Naive B cell (primary cell): ENCODE measurements at regions not wholly inside any gene's neighbourhood (a gene's known extent, or its start where the extent isn't known, plus 50 kb on each side); places are given as distances from the start of the nearest gene placed in this dataset.

ENCODE experiments used
- ATAC-seq, 2 donors: fragments of 150-1000 bp; cut with Tn5 transposase; 2 replicates each; pipeline ENCODE4 v1.10.0; 2021; ENCODE audit warnings: low read depth in 2 of 2, mild to moderate bottlenecking in 2 of 2, moderate library complexity in 2 of 2
- DNase-seq: peaks from one replicate; pipeline ENCODE4 v3.0.0; 2022
- H3K27ac Mint-ChIP-seq, 6 donors: one replicate each; pipeline ENCODE4 v1.8.0; 2020 to 2022; ENCODE audit warnings: mild to moderate bottlenecking in 6 of 6, mixed read lengths in 6 of 6, moderate library complexity in 5 of 6, inconsistent platforms in 2 of 6
- H3K27me3 Mint-ChIP-seq, 3 donors: one replicate each; pipeline ENCODE4 v1.8.0; 2021 to 2022; ENCODE audit warnings: mixed read lengths in 3 of 3, mild to moderate bottlenecking in 1 of 3
- H3K36me3 Mint-ChIP-seq, 2 donors: one replicate each; pipeline ENCODE4 v1.8.0; 2020 to 2022; ENCODE audit warnings: mixed read lengths in 2 of 2, inconsistent platforms in 1 of 2, mild to moderate bottlenecking in 1 of 2
- H3K4me1 Mint-ChIP-seq, 3 donors: one replicate each; pipeline ENCODE4 v1.8.0; 2020 to 2022; ENCODE audit warnings: mixed read lengths in 3 of 3, inconsistent platforms in 1 of 3, mild to moderate bottlenecking in 1 of 3, moderate library complexity in 1 of 3
- H3K4me3 Mint-ChIP-seq, 8 donors: one replicate each; pipeline ENCODE4 v1.8.0; 2020 to 2022; ENCODE audit warnings: mild to moderate bottlenecking in 8 of 8, mixed read lengths in 8 of 8, moderate library complexity in 8 of 8, inconsistent platforms in 2 of 8
- H3K9me3 Mint-ChIP-seq, 7 donors: one replicate each; pipeline ENCODE4 v1.8.0; 2020 to 2022; ENCODE audit warnings: mixed read lengths in 7 of 7, mild to moderate bottlenecking in 5 of 7, inconsistent platforms in 2 of 7, moderate library complexity in 1 of 7

DNA sequence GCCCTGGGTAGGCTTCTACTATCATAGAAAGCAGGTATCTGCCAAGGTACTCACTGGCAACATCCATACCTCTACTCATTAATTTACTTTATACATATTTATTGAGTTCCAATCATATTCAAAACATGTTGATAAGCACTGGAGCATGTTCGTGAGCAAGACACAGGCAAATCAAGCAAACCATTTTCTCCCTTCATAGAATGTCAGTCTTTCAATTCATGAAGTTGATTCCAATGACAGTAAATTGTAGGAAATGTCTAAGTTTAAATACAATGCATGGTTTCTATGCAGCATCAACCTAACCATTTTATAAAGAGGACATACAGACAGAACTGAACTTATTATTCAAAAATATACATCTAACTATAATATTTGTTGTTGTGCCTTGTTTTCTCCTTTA, 978.6 kb downstream of the CDH8 start:
- Mint-ChIP-seq H3K36me3 (no peaks in the 10 kb centered on the region), H3K4me1 (no peaks in the 10 kb centered on the region), H3K27me3 (no peaks in the 10 kb centered on the region), H3K27ac (no peak overlapping the region), H3K4me3 (no peak overlapping the region), H3K9me3 (peaks cover 0 to 10% (median 1%) of the 10 kb centered on the region in 7 donors)
- ATAC-seq (no peak), DNase-seq (no peak)

DNA sequence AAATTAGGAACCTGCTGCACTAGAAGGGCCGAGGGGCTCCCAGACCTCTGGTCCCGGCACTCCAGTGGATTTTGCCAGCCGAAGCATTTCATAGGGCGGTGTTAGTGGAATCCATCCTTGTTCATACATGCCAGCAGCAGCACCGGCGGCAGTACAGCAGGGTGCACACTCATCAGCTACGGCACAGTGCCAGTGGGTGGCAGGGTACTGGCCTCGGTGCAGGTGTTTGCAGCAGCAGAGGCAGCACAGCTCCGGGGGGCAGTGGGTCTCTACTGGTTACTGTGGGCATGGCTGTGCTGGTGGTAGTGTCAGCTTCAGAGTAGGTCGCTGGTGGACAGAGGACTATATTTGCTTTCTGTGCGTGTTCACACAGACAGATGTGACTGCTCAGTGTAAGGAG, 985.7 kb downstream of the CDH8 start:
- no peak overlapping the region for H3K4me3 Mint-ChIP-seq
- H3K36me3 Mint-ChIP-seq = no peaks in the 10 kb centered on the region
- H3K27me3 Mint-ChIP-seq = no peaks in the 10 kb centered on the region
- DNase-seq (no peak), ATAC-seq (no peak)
- H3K27ac Mint-ChIP-seq = no peak overlapping the region
- no peaks in the 10 kb centered on the region for H3K4me1 Mint-ChIP-seq
- H3K9me3 Mint-ChIP-seq = peaks cover 1 to 12% (median 3%) of the 10 kb centered on the region in 7 donors

DNA sequence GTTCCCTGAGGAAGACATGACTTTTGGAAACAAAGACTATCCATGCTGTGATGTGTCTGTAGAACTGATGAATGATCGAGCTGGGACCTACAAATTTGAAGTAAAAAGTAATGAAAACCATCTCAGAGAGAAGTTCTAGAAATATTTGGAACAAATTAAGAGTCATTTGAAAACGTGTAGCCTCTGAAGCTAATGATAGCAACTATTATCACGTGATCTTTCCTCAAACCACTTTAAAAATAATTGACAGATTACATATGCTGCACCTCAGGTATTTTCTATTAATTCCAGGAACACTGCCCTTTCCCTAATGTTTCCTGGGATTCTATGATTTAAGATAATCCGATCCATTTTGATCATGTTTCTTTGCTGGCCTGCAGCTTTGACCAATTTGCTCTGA, 990.3 kb downstream of the CDH8 start:
- Mint-ChIP-seq H3K27ac (no peak overlapping the region), H3K4me1 (no peaks in the 10 kb centered on the region), H3K27me3 (no peaks in the 10 kb centered on the region), H3K36me3 (no peaks in the 10 kb centered on the region), H3K4me3 (no peak overlapping the region), H3K9me3 (peaks cover 0 to 15% (median 3%) of the 10 kb centered on the region in 7 donors)
- DNase-seq (no peak), ATAC-seq (no peak)

DNA sequence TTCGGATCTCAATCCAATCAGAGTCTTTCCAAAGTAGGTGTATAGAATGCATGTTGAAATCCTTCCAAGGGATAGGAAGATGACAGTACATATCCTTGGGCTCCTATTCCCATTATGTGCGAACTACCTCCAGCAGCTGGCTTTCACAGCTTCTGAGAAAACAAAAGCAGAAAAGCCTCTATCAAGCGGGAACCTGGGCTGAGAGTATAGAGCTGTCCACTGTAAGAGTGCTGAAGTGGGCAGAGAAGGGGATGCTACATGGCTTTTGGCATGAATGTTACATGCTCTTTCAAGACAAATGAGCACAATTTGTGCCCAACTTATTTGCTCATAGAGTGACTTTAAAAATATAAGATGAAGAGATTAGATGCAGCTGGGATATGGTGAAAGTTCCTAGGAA, 993.5 kb downstream of the CDH8 start:
- Mint-ChIP-seq H3K4me1 (no peaks in the 10 kb centered on the region), H3K36me3 (no peaks in the 10 kb centered on the region), H3K27ac (no peak overlapping the region), H3K9me3 (peaks cover 0 to 5% (median 1%) of the 10 kb centered on the region in 7 donors), H3K4me3 (no peak overlapping the region), H3K27me3 (no peaks in the 10 kb centered on the region)
- no peak for ATAC-seq
- no peak for DNase-seq

DNA sequence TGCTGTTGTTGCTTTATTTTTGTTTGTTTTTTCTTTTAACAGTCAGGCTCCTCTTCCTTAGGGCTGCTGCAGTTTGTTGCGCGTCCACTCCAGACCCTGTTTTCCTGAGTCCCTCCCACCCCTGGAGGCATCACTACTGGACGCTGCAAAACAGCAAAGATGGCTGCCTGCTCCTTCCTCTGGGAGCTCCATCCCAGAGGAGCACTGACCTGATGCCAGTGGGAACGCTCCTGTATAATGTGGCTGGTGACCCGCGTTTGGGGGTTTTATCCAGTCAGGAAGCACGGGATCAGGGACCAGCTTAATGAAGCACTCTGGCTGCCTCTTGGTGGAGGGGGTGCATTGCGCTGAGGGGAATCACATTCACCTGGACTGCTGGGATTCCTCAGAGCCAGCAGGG, 1005.6 kb downstream of the CDH8 start:
- Mint-ChIP-seq H3K9me3 (peaks cover 0 to 9% (median 4%) of the 10 kb centered on the region in 7 donors), H3K4me1 (no peaks in the 10 kb centered on the region), H3K4me3 (no peak overlapping the region), H3K27ac (no peak overlapping the region), H3K36me3 (no peaks in the 10 kb centered on the region), H3K27me3 (no peaks in the 10 kb centered on the region)
- DNase-seq (no peak), ATAC-seq (no peak)

DNA sequence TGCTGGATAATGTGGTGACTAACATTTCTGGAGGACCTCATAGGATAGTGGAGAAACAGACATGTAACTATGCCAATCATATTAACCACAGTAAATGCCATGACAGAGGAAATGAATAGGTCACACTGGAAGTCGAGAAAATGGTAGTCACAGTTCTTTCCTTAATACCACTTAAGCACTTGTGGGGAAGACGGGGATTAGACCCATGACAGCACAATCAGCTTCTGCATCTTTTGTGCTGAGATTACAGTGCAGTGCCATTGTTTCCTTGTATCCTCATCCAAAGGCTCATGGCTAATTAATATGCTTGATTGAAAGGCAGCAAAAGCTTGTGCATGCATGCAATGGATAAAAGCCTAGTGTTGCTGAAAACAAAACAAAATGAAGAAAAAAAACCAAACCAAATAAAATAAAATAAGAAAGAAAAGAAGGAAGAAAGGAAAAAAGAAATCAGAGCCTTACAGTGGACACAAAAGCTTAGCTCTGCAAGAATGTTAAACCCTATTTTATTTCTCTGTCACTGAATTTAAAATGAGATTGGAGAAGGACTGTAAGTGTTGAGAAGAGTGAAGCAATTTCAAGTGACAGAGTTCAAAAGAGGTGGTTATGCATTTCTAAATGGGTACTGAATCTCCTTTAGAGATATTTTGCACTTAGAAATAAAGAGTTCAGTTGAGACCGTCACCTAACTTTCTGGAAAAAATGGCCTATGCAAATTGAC, 1011.9 kb downstream of the CDH8 start:
- Mint-ChIP-seq H3K9me3 (peaks cover 0 to 10% (median 5%) of the 10 kb centered on the region in 7 donors), H3K36me3 (no peaks in the 10 kb centered on the region), H3K27me3 (no peaks in the 10 kb centered on the region), H3K27ac (no peak overlapping the region), H3K4me1 (no peaks in the 10 kb centered on the region), H3K4me3 (no peak overlapping the region)
- DNase-seq = no peak
- ATAC-seq = no peak

DNA sequence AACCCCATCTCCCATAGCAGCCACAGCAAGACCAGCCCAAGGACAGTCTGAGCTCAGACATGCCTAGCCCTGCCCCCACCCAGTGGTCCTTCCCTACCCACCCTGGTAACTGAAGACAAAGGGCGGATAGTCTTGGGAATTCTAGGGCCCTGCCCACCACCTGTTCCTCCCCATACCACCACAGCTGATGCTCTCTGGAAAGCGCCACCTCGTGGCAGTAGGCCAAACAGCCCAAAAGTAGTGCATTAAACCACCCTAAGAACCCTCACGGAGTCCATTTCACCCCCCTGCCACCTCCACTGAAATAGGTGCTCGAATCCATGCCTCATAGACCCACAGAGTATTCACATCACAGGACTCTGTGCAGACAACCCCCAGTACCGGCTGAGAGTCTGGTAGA, 1021.4 kb downstream of the CDH8 start:
- H3K4me3 Mint-ChIP-seq = no peak overlapping the region
- H3K9me3 Mint-ChIP-seq = peaks cover 4 to 16% (median 6%) of the 10 kb centered on the region in 7 donors
- H3K4me1 Mint-ChIP-seq = no peaks in the 10 kb centered on the region
- no peaks in the 10 kb centered on the region for H3K36me3 Mint-ChIP-seq
- DNase-seq (no peak), ATAC-seq (no peak)
- H3K27ac Mint-ChIP-seq = no peak overlapping the region
- H3K27me3 Mint-ChIP-seq = no peaks in the 10 kb centered on the region

DNA sequence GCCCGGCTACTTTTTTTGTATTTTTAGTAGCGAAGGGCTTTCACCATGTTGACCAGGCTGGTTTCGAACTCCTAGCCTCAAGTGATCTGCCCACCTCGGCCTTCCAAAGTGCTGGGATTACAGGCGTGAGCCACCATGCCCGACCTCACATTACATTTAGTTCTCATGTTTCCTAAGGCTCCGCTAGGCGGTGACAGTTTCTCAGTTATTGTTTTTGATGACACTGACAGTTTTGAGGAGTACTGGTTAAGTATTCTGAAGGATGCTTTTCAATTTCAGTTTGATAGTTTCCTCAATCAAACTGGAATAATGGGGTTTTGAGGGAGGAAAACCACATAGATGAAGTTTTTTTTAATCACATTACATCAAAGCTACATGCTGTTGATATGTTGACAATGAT, 1028.5 kb downstream of the CDH8 start:
- no peaks in the 10 kb centered on the region for H3K4me1 Mint-ChIP-seq
- no peak overlapping the region for H3K4me3 Mint-ChIP-seq
- H3K9me3 Mint-ChIP-seq = peaks cover 0 to 2% (median 0%) of the 10 kb centered on the region in 7 donors
- no peaks in the 10 kb centered on the region for H3K36me3 Mint-ChIP-seq
- H3K27me3 Mint-ChIP-seq = no peaks in the 10 kb centered on the region
- no peak overlapping the region for H3K27ac Mint-ChIP-seq
- DNase-seq (no peak), ATAC-seq (no peak)

DNA sequence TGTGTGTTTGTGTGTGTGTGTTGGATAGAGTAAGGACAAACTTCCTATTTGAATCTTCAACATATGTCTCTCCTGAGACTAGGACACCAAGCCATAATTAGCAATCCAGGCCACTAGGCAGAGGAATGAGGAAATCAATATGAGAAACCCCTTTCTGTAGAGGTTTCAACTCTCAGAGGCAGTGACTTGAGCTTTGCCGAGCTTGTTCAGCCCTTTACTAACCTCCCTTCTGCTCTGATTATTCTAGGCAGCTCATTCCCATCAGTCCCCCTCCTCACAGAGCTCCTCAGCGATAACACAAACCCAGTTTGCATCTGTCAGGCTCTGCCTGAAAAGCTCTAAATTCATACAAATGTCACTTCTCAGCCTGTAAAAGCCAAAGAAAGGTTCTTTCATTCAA, 1030.3 kb downstream of the CDH8 start:
- no peak overlapping the region for H3K4me3 Mint-ChIP-seq
- H3K36me3 Mint-ChIP-seq = no peaks in the 10 kb centered on the region
- no peak overlapping the region for H3K27ac Mint-ChIP-seq
- H3K4me1 Mint-ChIP-seq = no peaks in the 10 kb centered on the region
- no peaks in the 10 kb centered on the region for H3K27me3 Mint-ChIP-seq
- H3K9me3 Mint-ChIP-seq = peaks cover 0 to 4% (median 0%) of the 10 kb centered on the region in 7 donors
- ATAC-seq (no peak), DNase-seq (no peak)

DNA sequence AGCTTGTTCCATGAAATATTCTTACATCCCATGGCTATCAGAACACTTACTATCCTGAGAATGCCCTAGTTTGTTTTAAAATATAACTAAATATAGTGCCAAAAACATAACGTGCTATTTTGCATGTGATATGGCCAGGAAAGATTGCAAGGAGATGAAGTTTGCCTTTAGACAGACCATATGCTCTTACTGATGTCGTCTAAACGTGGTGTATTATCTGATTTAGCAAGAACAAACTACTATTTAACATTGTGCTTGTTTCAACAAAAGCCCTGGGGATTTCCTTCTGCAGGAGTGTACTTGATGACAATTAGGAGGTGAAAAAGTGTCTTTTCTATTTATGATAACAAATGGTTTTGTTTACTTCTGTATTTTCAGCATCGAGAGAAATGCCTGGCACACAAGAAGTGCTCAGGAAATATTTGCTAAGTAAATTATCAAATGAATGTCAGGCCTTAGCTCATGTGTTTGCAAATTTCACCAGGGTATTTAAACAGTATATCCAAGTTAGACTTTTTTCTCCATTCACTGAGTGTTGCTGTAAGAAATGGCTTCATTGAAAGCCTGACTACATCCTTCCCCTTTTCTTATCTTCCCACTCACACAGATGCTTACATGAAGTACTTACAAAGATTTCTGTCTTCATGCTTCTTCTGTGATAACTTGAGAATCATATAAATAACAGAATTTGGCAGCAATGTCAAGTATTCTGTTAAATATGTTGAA, 1033.6 kb downstream of the CDH8 start:
- no peaks in the 10 kb centered on the region for H3K36me3 Mint-ChIP-seq
- DNase-seq = no peak
- ATAC-seq = no peak
- H3K27ac Mint-ChIP-seq = no peak overlapping the region
- H3K27me3 Mint-ChIP-seq = no peaks in the 10 kb centered on the region
- peaks cover 0 to 3% (median 0%) of the 10 kb centered on the region in 7 donors for H3K9me3 Mint-ChIP-seq
- H3K4me1 Mint-ChIP-seq = no peaks in the 10 kb centered on the region
- H3K4me3 Mint-ChIP-seq = no peak overlapping the region

DNA sequence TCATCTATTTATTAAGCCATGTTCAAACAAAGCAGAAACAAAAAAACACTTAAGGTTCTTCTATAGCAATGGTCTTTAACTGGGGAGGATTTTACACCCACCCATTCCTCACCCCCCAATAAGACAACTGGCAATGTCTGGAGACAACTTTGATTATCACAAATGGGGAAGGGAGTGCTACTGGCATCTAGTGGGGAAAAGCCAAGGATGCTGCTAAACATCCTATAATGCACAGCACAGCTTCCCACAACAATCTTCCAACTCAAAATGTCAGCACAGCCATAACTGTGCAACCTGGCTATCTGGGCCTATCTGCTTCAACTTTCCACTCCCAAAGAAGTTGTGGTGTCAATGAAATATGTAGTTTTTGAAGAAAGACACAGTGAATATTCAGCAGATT, 1044.4 kb downstream of the CDH8 start:
- H3K4me3 Mint-ChIP-seq = no peak overlapping the region
- no peaks in the 10 kb centered on the region for H3K27me3 Mint-ChIP-seq
- no peaks in the 10 kb centered on the region for H3K36me3 Mint-ChIP-seq
- no peak for ATAC-seq
- no peak overlapping the region for H3K27ac Mint-ChIP-seq
- no peak for DNase-seq
- no peaks in the 10 kb centered on the region for H3K4me1 Mint-ChIP-seq
- peaks cover 0 to 10% (median 5%) of the 10 kb centered on the region in 7 donors for H3K9me3 Mint-ChIP-seq

DNA sequence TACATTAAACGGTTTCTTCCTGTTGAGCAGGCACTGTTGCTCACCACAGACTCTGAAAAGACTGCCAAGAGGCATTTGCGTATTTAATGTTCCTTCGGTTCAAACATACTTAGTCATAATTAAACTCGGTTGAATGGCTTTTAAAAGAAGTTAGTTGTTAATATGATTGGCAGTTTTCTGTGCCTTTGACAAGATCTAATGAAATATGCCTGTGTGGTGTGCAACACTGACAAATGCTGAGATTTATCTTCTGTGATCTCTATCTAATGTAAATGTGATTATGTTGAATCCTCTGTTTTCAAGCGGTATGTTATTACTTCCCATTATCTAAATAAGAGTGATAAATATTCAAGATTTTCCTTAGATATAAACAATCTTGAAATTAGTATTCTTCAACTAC, 1046.6 kb downstream of the CDH8 start:
- Mint-ChIP-seq H3K27ac (no peak overlapping the region), H3K4me1 (no peaks in the 10 kb centered on the region), H3K27me3 (no peaks in the 10 kb centered on the region), H3K36me3 (no peaks in the 10 kb centered on the region), H3K9me3 (peaks cover 0 to 8% (median 6%) of the 10 kb centered on the region in 7 donors), H3K4me3 (no peak overlapping the region)
- DNase-seq (no peak), ATAC-seq (no peak)

DNA sequence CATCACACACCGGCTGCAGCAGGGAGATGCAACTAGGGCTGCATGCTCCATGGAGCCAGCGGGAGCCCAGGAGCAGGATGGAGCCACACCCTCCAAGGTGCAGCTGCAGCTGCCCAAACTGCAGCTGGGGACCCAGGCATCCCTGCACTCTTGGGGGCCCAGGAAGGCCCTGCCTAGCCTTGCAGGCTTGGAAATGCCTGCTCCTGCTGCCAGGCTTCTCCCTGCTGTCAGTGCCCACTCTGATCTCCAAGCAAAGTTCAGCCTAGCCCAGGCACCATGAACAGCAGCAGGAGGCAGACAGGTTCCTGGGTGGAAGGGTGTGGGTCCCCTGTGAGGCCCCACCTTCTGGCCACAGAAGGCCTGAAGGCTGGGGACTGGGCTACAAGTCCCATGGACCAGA, 1057.1 kb downstream of the CDH8 start:
- no peaks in the 10 kb centered on the region for H3K4me1 Mint-ChIP-seq
- no peak overlapping the region for H3K27ac Mint-ChIP-seq
- no peak overlapping the region for H3K4me3 Mint-ChIP-seq
- peaks cover 0 to 13% (median 5%) of the 10 kb centered on the region in 7 donors for H3K9me3 Mint-ChIP-seq
- ATAC-seq (no peak), DNase-seq (no peak)
- no peaks in the 10 kb centered on the region for H3K27me3 Mint-ChIP-seq
- H3K36me3 Mint-ChIP-seq = no peaks in the 10 kb centered on the region

DNA sequence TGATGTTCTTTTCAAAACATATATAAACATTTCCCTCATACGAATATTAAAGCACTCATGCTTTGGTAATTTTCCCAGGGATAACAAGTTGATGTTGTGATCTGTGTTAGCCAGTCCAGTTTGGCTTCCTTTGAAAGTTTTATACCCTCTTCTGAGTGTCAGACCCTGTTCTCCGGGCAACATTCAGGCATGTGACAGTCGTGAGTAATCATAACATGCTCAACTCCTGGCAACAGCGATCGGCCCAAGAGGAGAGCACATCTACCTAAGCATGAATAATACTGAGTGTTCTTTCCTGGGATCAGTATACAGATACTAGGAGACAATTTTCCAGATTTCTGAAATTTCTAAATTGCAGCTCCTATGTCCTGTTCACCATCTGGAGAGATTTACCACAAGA, 1086.4 kb downstream of the CDH8 start:
- DNase-seq = no peak
- H3K4me1 Mint-ChIP-seq = no peaks in the 10 kb centered on the region
- H3K27ac Mint-ChIP-seq = no peak overlapping the region
- H3K9me3 Mint-ChIP-seq = peaks cover 0 to 21% (median 7%) of the 10 kb centered on the region in 7 donors
- no peak for ATAC-seq
- H3K36me3 Mint-ChIP-seq = no peaks in the 10 kb centered on the region
- H3K27me3 Mint-ChIP-seq = no peaks in the 10 kb centered on the region
- no peak overlapping the region for H3K4me3 Mint-ChIP-seq
